WTC11 (cell line): ENCODE measurements at regions not wholly inside any gene's neighbourhood (a gene's known extent, or its start where the extent isn't known, plus 50 kb on each side); places are given as distances from the start of the nearest gene placed in this dataset.
A peak's percentile ranks its signal among the peaks of the same experiment; 100 is the strongest.

Source experiments
- ATAC-seq: fragments of 200-7000 bp; cut with Tn5 transposase; 2 replicates; pipeline ENCODE4 v1.10.0; 2021; ENCODE audit warnings: mild to moderate bottlenecking, moderate library complexity
- CTCF ChIA-PET: fragments of 300-600 bp; sonication (Branson Sonifier 250); formaldehyde crosslinking; loops from one replicate; lab custom pipeline; 2021; ENCODE audit warnings: antibody characterized with exemption; lab: Charles Lee
- POLR2A ChIA-PET: fragments of 350-600 bp; sonication (Branson Sonifier 250); formaldehyde crosslinking; loops from one replicate; lab custom pipeline; 2021; ENCODE audit warnings: antibody characterized with exemption; lab: Charles Lee
- DNase-seq: peaks from one replicate; pipeline ENCODE4 v3.0.0; 2021; ENCODE audit warnings: low spot score
- H3K27ac Mint-ChIP-seq: 2 replicates; pipeline ENCODE4 v1.8.0; 2021; ENCODE audit warnings: mixed read lengths
- H3K27me3 Mint-ChIP-seq: 2 replicates; pipeline ENCODE4 v1.8.0; 2021; ENCODE audit warnings: low read depth, mild to moderate bottlenecking, moderate library complexity, mixed read lengths
- H3K36me3 Mint-ChIP-seq: 2 replicates; pipeline ENCODE4 v1.8.0; 2021; ENCODE audit warnings: mixed read lengths
- H3K4me1 Mint-ChIP-seq: 2 replicates; pipeline ENCODE4 v1.8.0; 2022; ENCODE audit warnings: mixed read lengths
- H3K4me3 Mint-ChIP-seq: 2 replicates; pipeline ENCODE4 v1.8.0; 2021; ENCODE audit warnings: mild to moderate bottlenecking, moderate library complexity, mixed read lengths
- H3K9me3 Mint-ChIP-seq: 2 replicates; pipeline ENCODE4 v1.8.0; 2021; ENCODE audit warnings: mixed read lengths
- E2F4 ChIP-seq: sonication (generic); formaldehyde crosslinking; IDR thresholded peaks from 2 replicates; pipeline ENCODE4 v1.8.1; 2022; ENCODE audit warnings: low read depth, mild to moderate bottlenecking, moderate library complexity, missing genetic modification reagents, borderline replicate concordance
- ETV6 ChIP-seq: sonication (generic); formaldehyde crosslinking; IDR thresholded peaks from 2 replicates; pipeline ENCODE4 v1.8.1; 2022; ENCODE audit warnings: mild to moderate bottlenecking, missing genetic modification reagents
- FOXP1 ChIP-seq: sonication (generic); formaldehyde crosslinking; IDR thresholded peaks from 2 replicates; pipeline ENCODE4 v1.8.0; 2022; ENCODE audit warnings: missing genetic modification reagents, mild to moderate bottlenecking, moderate library complexity, borderline replicate concordance
- SMAD3 ChIP-seq: sonication (generic); formaldehyde crosslinking; IDR thresholded peaks from 2 replicates; pipeline ENCODE4 v1.8.0; 2022; ENCODE audit warnings: missing genetic modification reagents, mild to moderate bottlenecking, borderline replicate concordance
- TF ChIP-seq, protein P1 (sequence below): fragments of 200-600 bp; IDR thresholded peaks from 2 replicates; pipeline ENCODE4 v1.8.0; 2022; ENCODE audit warnings: antibody characterized with exemption

DNA sequence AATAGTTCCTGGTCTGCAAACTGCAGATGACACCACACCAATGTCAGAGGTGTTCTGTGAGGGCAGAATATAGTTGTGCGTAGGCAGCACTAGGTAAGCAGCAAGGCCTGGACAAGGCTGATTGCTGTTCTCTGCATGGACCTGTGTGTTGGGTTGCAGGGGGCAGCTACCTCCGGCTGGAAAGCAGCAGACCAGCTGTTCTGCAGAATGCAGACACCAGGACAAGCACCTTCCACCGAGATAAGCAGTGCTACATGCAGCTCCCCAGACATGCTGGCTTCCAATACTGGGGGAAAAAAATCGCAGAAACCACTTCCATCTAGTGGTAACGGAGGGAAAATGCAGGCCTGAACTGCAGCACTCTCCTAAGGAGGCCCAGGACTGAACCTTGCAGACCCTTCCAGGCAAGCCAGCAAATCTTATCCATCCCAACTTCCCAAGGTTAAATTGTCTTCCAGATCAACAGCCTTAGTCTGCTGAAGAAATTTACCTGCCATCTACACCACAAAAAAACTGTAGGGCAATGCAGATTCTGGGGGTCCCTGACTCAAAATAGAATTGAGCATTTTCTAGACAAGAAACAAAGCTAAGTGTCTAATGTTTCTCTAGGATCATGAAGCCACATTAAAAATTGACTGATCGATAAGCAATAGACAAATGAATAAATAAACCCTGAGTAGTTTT lies 50.5 kb upstream of the COBL start:
- POLR2A ChIA-PET = no interaction called here
- peak; percentile 58 for DNase-seq
- Mint-ChIP-seq H3K9me3 (peaks cover 9% of the 10 kb centered on the region), H3K27ac (no peak overlapping the region), H3K4me3 (no peak overlapping the region), H3K4me1 (peaks cover 25% of the 10 kb centered on the region)
- peak; percentile 95 for ATAC-seq
- CTCF ChIA-PET = interaction anchor here (0.6 to 8.2 kb wide), 59 partner anchors 9 to 1274 kb away, joined by 3 to 234 read pairs (median 4); no protein-coding TSS in a partner anchor
- TF ChIP-seq FOXP1 (CRISPR knock-in tag) (peak; percentile 16; the same call in 1 of the 2 replicates), E2F4 (CRISPR knock-in tag) (no peak), SMAD3 (CRISPR knock-in tag) (0 out of 2 replicates have a peak, but pooled peaks have one; percentile 6), ETV6 (CRISPR knock-in tag) (no peak)
- TF ChIP-seq, protein P1, sequence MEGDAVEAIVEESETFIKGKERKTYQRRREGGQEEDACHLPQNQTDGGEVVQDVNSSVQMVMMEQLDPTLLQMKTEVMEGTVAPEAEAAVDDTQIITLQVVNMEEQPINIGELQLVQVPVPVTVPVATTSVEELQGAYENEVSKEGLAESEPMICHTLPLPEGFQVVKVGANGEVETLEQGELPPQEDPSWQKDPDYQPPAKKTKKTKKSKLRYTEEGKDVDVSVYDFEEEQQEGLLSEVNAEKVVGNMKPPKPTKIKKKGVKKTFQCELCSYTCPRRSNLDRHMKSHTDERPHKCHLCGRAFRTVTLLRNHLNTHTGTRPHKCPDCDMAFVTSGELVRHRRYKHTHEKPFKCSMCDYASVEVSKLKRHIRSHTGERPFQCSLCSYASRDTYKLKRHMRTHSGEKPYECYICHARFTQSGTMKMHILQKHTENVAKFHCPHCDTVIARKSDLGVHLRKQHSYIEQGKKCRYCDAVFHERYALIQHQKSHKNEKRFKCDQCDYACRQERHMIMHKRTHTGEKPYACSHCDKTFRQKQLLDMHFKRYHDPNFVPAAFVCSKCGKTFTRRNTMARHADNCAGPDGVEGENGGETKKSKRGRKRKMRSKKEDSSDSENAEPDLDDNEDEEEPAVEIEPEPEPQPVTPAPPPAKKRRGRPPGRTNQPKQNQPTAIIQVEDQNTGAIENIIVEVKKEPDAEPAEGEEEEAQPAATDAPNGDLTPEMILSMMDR = peak; percentile 64
- TF ChIP-seq, all 79 proteins: peak for 3
- peaks cover 4% of the 10 kb centered on the region; the same call in 1 of the 2 replicates for H3K36me3 Mint-ChIP-seq
- no peaks in the 10 kb centered on the region; the same call in 1 of the 2 replicates for H3K27me3 Mint-ChIP-seq
